DND-41 (cell line): ENCODE measurements at regions not wholly inside any gene's neighbourhood (a gene's known extent, or its start where the extent isn't known, plus 50 kb on each side); places are given as distances from the start of the nearest gene placed in this dataset.

Source experiments
- ATAC-seq: fragments of 200-7000 bp; cut with Tn5 transposase; 3 replicates; pipeline ENCODE4 v1.9.1; 2021; ENCODE audit warnings: low read depth; ENCODE audit not compliant: insufficient read depth
- DNase-seq: peaks from one replicate; pipeline ENCODE4 v3.0.0-alpha.2; 2020
- H2AFZ ChIP-seq: 2 replicates; pipeline ENCODE4 v1.6.0; 2012; ENCODE audit warnings: low read depth, low read length
- H3K27ac ChIP-seq: 2 replicates; pipeline ENCODE4 v1.5.1; 2012; ENCODE audit warnings: low read length, inconsistent platforms
- H3K27me3 ChIP-seq: fragments of 200-600 bp; sonication (generic); 2 replicates; pipeline ENCODE4 v1.6.0; 2012; ENCODE audit warnings: low read length, mild to moderate bottlenecking, inconsistent platforms; ENCODE audit not compliant: insufficient read depth, poor library complexity
- H3K36me3 ChIP-seq: 2 replicates; pipeline ENCODE4 v1.5.1; 2012; ENCODE audit warnings: low read length, inconsistent platforms; ENCODE audit not compliant: insufficient read depth
- H3K4me1 ChIP-seq: 2 replicates; pipeline ENCODE4 v1.5.1; 2012; ENCODE audit warnings: mild to moderate bottlenecking, low read length; ENCODE audit not compliant: insufficient read depth
- H3K4me2 ChIP-seq: 2 replicates; pipeline ENCODE4 v1.6.0; 2012; ENCODE audit warnings: mild to moderate bottlenecking, moderate library complexity, low read length, inconsistent platforms; ENCODE audit not compliant: insufficient read depth
- H3K4me3 ChIP-seq, 2 experiments: fragments of 200-600 bp in 1 of 2; shearing (Covaris generic) in 1 of 2; 2 replicates each; pipeline ENCODE4 v1.5.1; 2012 to 2016; ENCODE audit warnings: inconsistent platforms in 2 of 2, low read length in 2 of 2, mild to moderate bottlenecking in 2 of 2, low read depth in 1 of 2, moderate library complexity in 1 of 2
- H3K79me2 ChIP-seq: 2 replicates; pipeline ENCODE4 v1.6.0; 2012; ENCODE audit warnings: low read length, inconsistent platforms; ENCODE audit not compliant: insufficient read depth
- H3K9ac ChIP-seq: 2 replicates; pipeline ENCODE4 v1.6.0; 2012; ENCODE audit warnings: low read depth, mild to moderate bottlenecking, inconsistent platforms, low read length, moderate library complexity
- H3K9me3 ChIP-seq: 2 replicates; pipeline ENCODE4 v1.5.1; 2012; ENCODE audit warnings: low read length, moderate library complexity, mild to moderate bottlenecking, inconsistent platforms; ENCODE audit not compliant: insufficient read depth, severe bottlenecking
- H4K20me1 ChIP-seq: 2 replicates; pipeline ENCODE4 v1.6.0; 2012; ENCODE audit warnings: low read length; ENCODE audit not compliant: insufficient read depth
- EZH2 ChIP-seq: IDR thresholded peaks from 3 replicates; pipeline ENCODE4 v1.6.1; 2012; ENCODE audit warnings: borderline replicate concordance, low read depth, mild to moderate bottlenecking, moderate library complexity, low read length, inconsistent platforms; ENCODE audit not compliant: severe bottlenecking
- TF ChIP-seq, protein P1 (sequence below): IDR thresholded peaks from 2 replicates; pipeline ENCODE4 v1.5.1; 2012; ENCODE audit warnings: borderline replicate concordance, low read length, moderate library complexity, mild to moderate bottlenecking; ENCODE audit not compliant: poor library complexity, severe bottlenecking; ENCODE audit errors: extremely low read depth

DNA sequence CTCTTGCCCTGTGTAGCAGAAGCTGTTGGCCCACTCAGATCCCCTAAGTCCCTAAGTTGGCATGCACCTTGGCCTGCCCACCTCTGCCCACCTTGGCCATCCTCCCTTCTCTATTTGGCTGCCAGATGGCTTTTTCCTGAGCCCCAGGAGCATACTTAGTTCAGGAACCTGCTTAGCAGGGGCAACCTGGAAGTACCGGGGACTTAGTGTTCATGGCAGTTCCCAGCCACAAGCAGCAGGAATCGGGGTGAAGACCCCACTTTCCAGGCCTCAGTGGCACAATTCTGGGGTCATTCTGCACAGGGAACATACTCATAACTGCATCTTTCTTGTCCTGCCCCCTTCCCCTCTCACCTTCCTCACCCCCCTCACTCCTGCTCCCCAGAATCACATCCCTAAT lies 158.0 kb upstream of the PMEPA1 start:
- Histone ChIP-seq H3K4me3 (no peak overlapping the region), H2AFZ (no peak overlapping the region), H3K36me3 (no peaks in the 10 kb centered on the region), H3K9me3 (no peaks in the 10 kb centered on the region), H3K9ac (no peak overlapping the region), H3K4me1 (no peaks in the 10 kb centered on the region), H3K27ac (no peak overlapping the region), H3K4me2 (no peak overlapping the region), H3K79me2 (no peaks in the 10 kb centered on the region), H4K20me1 (no peaks in the 10 kb centered on the region), H3K27me3 (peaks cover 29% of the 10 kb centered on the region)
- ATAC-seq: no peak
- no peak for DNase-seq
- TF ChIP-seq, protein P1, sequence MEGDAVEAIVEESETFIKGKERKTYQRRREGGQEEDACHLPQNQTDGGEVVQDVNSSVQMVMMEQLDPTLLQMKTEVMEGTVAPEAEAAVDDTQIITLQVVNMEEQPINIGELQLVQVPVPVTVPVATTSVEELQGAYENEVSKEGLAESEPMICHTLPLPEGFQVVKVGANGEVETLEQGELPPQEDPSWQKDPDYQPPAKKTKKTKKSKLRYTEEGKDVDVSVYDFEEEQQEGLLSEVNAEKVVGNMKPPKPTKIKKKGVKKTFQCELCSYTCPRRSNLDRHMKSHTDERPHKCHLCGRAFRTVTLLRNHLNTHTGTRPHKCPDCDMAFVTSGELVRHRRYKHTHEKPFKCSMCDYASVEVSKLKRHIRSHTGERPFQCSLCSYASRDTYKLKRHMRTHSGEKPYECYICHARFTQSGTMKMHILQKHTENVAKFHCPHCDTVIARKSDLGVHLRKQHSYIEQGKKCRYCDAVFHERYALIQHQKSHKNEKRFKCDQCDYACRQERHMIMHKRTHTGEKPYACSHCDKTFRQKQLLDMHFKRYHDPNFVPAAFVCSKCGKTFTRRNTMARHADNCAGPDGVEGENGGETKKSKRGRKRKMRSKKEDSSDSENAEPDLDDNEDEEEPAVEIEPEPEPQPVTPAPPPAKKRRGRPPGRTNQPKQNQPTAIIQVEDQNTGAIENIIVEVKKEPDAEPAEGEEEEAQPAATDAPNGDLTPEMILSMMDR: no peak
- no peak for TF ChIP-seq EZH2

DNA sequence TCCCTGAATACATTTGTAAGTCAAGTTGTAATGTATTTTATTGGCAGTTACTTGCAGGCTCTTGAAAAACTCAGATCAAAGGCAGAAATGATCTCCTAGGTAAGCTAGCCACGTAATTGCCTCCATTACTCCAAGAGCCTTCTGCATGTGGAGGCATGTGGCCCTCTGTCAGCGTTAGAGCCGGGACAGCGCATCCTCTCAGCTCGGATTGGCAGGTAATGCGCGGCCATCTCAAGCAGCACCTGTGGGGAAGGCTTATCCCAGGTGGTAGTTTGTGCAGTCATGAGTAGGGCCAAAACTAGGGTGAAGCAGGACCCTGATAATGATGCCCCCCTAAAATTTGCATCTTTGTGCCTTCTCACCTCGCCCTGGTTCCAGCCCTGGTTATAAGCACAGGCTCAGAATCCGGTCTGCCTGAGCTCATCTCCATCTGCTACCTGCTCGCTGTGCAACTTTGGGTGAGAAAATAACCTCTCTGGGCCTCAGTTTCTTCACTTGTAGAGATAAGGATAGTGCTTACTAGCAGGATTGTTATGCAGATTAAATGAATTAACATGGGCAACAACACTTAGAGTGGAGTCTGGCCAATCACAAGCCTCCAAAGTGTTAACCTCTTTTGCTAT lies 157.5 kb upstream of the PMEPA1 start:
- TF ChIP-seq, protein P1: no peak
- TF ChIP-seq EZH2: no peak
- H3K79me2 ChIP-seq: no peaks in the 10 kb centered on the region
- no peak for ATAC-seq
- H3K4me2 ChIP-seq: no peak overlapping the region
- H3K4me1 ChIP-seq: no peaks in the 10 kb centered on the region
- no peak overlapping the region for H2AFZ ChIP-seq
- H3K36me3 ChIP-seq: no peaks in the 10 kb centered on the region
- DNase-seq: no peak
- peaks cover 29% of the 10 kb centered on the region for H3K27me3 ChIP-seq
- H3K9me3 ChIP-seq: no peaks in the 10 kb centered on the region
- H3K9ac ChIP-seq: no peak overlapping the region
- H3K4me3 ChIP-seq: no peak overlapping the region
- no peaks in the 10 kb centered on the region for H4K20me1 ChIP-seq
- H3K27ac ChIP-seq: no peak overlapping the region

- TF ChIP-seq EZH2: no peak
- TF ChIP-seq, protein P1: no peak
- DNase-seq (no peak), ATAC-seq (no peak)
- H3K27ac ChIP-seq: no peak overlapping the region
- no peaks in the 10 kb centered on the region for H3K4me1 ChIP-seq
- H3K27me3 ChIP-seq: peaks cover 29% of the 10 kb centered on the region
- no peak overlapping the region for H3K4me2 ChIP-seq
- H3K9ac ChIP-seq: no peak overlapping the region
- no peaks in the 10 kb centered on the region for H3K36me3 ChIP-seq
- H3K79me2 ChIP-seq: no peaks in the 10 kb centered on the region
- H3K9me3 ChIP-seq: no peaks in the 10 kb centered on the region
- no peaks in the 10 kb centered on the region for H4K20me1 ChIP-seq
- H3K4me3 ChIP-seq: no peak overlapping the region
- H2AFZ ChIP-seq: no peak overlapping the region
These were observed 156.7 kb upstream of the PMEPA1 start for GRCh38 chr20:57866250-57867106.
